Cardiac fibroblast (primary cell): ENCODE measurements at regions not wholly inside any gene's neighbourhood (a gene's known extent, or its start where the extent isn't known, plus 50 kb on each side); places are given as distances from the start of the nearest gene placed in this dataset.

ENCODE experiments used
- DNase-seq, 2 donors: peaks; one replicate each; pipeline versions ENCODE4 v3.0.0 to v3.0.0-alpha.2; 2010; ENCODE audit warnings: low read depth in 2 of 2
- H3K4me3 ChIP-seq, 2 donors: replicated peaks in 1 of 2; 1 replicate in 1 of 2; 2 replicates in 1 of 2; pipeline ENCODE4 v1.5.1; 2011; ENCODE audit warnings: low read depth in 2 of 2, low read length in 2 of 2, mild to moderate bottlenecking in 2 of 2, moderate library complexity in 1 of 2
- CTCF ChIP-seq: IDR thresholded peaks from one replicate; pipeline ENCODE4 v1.5.1; 2011; ENCODE audit warnings: low read depth, mild to moderate bottlenecking, low read length, inconsistent platforms

- DNase-seq: no peak
- no peak for TF ChIP-seq CTCF
- no peak overlapping the region for H3K4me3 ChIP-seq
Measured at GRCh38 chr5:136656811-136657210, 291.5 kb upstream of the TRPC7 start.

- H3K4me3 ChIP-seq: no peak overlapping the region
- DNase-seq: no peak
- no peak for TF ChIP-seq CTCF
Measured at GRCh38 chr5:136655468-136655867, 290.1 kb upstream of the TRPC7 start.

- TF ChIP-seq CTCF: no peak
- no peak overlapping the region for H3K4me3 ChIP-seq
- DNase-seq: no peak
Measured at GRCh38 chr5:136646915-136647314, 281.6 kb upstream of the TRPC7 start.

- no peak overlapping the region for H3K4me3 ChIP-seq
- no peak for TF ChIP-seq CTCF
- no peak for DNase-seq
Measured at GRCh38 chr5:136642976-136643375, 277.6 kb upstream of the TRPC7 start.

GRCh38 chr5:136639616-136640015 lies 274.3 kb upstream of the TRPC7 start:
- DNase-seq: no peak
- no peak overlapping the region for H3K4me3 ChIP-seq
- TF ChIP-seq CTCF: no peak

- DNase-seq: peak in 1 of 2 donors; percentile 5
- H3K4me3 ChIP-seq: no peak overlapping the region
- no peak for TF ChIP-seq CTCF
Measured at GRCh38 chr5:136638084-136638483, 272.7 kb upstream of the TRPC7 start.

GRCh38 chr5:136636001-136636400 lies 270.7 kb upstream of the TRPC7 start:
- no peak for DNase-seq
- TF ChIP-seq CTCF: no peak
- H3K4me3 ChIP-seq: no peak overlapping the region
